HG03280 (cell line): ENCODE measurements at regions not wholly inside any gene's neighbourhood (a gene's known extent, or its start where the extent isn't known, plus 50 kb on each side); places are given as distances from the start of the nearest gene placed in this dataset.

Experiments
- ATAC-seq: cut with Tn5 transposase; IDR thresholded peaks from one replicate; pipeline ENCODE4 v1.9.1; 2021; ENCODE audit warnings: mild to moderate bottlenecking, moderate library complexity; ENCODE audit not compliant: unreplicated experiment

DNA sequence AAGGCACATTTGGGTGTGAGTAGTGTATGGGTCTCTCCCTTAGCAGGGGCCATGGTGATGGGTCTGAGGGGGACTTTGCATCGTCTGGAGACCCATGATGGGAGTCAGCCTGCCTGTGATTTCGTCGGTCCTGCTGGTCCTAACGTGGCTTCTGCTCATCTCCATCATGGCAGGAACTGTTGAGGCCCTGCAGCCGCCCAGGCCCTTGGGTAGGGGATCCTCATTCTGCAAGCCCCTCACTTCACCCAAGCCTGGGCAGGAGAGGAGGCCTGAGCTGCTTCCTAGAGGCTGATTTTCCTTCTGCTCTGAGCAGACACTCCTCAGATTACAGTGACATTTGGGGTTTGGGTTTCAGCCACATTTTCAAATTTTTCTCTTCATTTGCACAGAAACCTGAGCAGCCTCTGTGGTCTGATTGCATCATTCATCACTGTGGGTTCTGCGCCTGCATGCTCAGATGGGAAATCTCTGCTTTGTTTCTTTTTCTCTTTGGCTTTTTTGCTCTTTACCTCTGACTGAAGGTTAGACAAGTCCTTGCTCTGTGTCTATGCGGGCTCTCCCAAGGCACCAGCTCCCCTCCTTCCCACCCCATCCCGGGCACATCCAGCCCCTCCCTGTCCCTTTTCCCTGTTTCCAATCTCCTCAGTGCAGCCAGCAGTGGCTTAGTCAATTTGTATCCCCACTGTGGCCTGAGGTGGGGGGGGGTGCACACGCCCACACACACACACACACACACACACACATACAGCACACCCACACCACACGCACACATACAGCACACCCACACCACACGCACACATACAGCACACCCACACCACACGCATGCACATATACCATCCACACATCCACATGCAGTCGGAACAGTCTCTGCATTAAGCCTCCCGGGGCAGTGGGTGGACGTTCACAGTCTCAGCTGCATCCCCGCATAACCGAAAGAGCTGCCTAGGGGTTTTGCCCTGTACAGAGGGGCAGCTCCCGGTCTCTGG lies 305.4 kb upstream of the HS6ST1 start:
- peak; percentile 80 for ATAC-seq

DNA sequence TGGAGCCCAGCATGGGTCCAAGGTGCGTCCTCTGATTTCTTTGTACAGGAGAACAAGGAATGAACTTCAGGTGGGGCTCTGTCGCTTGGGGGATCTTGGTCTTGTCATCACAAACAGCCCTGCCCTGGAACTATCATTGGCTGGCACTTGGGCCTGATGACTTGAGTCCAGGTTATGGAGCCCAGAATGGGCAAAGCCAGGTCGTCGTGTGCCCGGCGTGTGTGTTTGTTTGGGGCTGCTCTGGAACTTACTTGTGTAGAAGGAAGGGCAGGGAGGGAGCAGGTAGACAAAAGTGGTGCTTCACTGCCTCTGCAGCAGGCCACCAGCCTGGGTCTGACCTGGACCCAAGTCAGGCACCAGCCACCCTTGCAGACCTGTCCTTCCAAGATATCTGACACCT lies 306.3 kb upstream of the HS6ST1 start:
- ATAC-seq = no peak

DNA sequence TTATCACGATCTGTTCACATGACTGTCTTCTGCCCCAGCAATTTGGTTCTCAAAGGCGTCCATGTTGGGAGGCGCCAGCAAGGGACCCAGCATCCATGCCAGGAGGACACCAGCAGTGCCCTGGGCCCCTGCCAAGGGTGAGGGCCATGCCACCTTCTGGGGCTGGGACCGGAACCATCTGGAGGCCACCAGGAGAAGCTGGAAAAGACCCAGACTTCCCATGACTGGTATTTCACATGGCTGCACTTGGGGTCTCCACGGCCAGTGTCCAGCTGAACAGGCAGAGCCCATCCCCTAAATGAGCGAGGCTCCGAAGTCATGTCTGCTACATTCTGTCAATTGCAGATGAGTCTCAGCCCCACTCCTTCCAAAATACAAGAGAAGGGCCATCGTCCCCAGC lies 306.8 kb upstream of the HS6ST1 start:
- ATAC-seq = no peak

DNA sequence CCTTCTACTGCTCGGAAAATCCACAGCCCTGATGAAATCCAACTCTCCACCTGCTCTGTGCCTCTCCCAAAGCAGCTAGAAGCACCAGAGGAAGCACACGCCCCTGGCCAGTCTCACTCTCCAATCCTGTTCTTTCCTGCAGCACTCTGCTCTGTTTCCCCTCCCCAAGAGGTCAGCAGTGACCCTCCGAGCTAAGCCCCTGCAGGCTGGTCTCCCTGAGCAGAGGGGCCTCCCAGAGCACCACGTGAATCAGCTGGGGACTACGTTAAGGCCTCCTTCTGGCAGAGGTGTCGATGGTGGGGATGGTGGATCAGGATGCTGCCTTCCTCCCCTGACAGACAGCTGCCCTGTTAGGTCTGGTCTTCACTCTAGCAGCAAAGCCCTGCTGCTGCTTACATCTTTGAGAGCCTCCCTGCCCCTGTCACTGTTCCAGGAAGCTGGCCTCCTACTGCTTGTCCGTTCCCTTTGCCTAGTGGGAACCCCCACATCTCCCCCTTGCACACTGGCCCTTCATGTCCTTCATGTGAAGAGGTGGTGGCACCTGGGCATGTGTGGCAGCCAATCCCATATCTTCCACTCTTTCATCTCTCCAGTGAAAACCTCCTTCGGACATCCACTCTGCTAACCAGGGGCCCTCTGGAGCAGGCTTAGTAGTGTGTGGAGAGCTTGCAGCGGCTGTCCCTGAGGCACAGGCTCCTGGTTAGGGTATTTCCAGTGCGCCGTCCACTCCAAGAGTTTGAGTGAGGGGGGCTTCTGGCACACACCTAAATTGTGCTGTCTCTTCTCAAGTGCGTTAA lies 307.5 kb upstream of the HS6ST1 start:
- ATAC-seq = no peak

DNA sequence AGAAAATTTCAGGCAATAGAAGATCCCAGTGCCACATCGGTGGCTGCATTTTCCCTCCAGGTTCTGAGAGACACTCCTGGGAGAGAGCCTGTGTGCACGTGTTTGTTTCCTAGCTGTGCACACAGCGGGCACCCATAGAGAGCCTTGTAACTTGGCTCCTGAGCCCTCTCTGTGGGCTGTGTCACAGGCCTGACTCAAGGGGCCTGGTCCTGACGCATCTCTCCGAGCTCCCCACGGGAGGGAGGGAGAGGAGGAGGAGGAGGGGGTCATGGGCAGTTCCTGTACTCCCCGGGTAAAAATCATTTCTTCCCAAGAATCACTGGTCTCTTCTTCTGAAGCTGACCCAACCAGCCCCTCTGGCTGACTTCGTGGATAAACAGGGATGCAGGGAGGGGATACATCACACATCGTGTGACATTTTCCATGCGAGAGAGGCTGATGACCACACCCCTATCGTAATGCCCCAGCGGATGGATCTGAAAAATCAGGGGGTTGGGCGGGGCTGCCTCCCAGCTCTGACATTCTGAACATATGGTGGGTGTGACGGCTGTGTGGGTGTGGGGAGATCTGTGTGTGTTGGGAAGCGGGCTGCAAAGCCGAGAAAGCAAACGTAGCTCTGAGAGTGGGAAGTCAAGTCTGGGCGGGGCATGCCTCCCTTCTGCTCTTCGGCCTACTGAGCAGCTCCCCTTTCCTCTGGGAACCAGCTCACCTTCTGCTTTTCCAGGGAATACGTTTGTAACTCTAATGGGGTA lies 308.3 kb upstream of the HS6ST1 start:
- no peak for ATAC-seq

DNA sequence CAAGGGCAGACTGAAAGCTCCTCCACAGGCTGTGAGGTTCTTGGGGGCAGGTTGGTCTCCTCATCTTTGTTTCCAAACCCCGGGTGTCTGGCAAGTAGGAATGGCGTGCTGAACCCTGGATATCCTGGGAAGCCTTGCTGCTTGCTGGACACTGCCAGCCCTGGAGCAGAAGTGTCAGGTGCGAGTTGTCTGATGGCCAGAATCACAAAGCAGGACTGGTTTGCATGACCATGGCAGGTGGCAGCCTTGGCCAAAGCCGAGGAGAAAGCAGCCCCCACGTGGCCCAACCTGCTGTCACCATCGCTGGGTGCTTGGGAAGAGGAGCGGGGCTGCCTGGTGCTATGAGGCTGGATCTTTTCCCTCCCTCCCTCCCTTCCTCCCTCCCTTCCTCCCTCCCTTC lies 309.5 kb upstream of the HS6ST1 start:
- ATAC-seq = no peak

DNA sequence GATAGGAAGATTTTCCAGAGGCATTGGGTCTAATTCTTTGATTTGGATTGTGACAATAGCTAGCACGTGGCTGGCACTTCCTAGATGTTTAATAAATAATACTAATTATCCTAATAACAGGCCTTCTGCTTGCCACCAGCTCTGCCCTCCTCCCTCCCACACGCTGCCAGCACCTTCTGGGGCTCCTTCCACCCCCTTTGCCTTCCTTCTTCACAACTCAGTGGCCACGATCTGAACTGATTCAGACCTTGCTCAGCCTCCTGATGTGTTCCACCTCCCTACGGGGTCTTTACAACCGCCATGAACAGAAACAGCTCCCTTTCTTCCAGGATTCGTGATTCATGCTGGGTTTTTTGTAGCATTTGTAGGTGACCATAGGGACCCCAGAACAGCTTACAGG lies 310.3 kb upstream of the HS6ST1 start:
- ATAC-seq = no peak

DNA sequence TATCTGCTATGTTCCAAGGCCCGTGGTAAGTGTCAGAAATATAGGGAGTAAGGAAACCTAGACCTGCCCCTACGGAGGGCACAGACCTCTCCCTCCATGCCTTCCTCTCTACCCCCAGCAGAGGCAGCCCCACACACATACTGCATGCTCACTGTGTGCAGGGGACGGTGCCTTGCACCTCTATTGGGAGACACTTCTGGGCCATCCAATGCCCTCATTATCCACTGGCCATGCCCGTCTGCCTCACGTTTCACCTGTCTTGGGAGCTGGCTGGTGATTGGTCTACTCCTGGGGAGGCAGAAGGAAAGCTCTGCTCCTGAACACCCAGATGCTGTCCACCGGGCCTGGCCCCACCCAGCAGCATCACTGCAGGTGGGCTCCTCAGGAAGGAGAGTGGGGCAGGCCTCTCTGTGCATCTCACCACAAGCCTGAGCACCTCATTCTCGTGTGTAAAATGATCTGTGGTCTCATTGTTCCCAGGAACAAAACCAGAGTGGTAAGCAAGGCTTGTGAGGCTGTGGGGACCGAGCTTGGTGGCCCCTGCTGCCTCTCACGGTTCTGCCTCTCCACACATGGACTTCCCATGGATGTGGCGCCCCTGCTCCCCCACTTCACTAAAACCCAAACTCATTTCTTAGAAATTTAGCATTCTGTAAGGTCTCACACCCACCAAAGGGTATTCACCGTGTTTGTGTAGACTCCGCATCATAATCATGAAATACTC lies 312.5 kb upstream of the HS6ST1 start:
- no peak for ATAC-seq

DNA sequence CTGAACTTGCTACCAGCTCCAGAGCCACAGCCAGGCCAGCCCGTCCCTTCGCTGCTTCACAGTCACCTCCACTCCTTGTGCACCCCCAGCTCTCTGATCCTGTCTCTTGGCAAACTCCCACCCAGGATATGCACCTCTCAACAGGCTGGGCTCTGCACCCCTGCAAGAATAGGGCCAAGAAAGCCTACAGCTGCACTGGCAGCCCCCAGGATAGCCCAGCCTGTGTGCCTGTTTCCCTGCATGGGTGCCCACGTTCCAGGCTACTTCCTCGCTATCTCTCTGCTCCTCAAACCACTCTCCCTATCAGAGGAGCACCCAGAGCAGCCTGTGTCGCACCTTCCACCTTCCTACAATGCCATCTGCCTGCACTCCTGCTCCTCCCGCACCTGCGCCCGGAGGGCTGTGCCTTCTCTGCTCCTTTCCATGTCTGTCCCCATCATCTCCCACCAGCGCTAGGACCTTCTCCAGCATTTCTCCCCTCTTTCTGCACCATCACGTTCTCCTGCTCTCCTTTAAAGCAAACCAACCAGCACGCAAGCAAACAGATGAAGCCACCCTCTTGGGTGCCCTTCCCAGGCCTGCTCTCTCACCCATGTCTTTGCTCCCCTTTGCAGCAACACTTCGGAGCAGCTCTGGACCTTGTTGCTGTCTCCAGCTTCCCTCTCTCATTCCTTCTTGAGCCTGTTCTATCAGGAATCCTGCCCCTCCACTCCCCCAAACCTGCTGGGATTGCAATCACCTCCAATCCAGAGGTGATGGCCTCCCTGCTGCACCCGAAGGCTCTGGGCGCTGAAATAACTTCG lies 313.2 kb upstream of the HS6ST1 start:
- ATAC-seq = no peak

DNA sequence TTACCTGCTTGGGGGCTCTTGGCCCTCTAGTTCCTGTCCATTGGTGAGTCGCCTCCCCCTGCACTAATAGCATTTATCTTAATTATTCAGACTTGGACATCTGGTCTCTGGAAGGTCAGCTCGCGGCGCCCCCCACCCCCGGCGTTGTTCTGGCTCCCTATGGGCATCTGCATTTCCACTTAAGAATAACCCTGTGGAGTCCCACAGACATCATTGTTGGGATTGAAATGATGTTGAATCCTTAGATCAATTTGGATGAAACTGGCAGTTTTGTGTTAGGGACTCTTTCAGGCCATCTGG lies 313.8 kb upstream of the HS6ST1 start:
- ATAC-seq = no peak

DNA sequence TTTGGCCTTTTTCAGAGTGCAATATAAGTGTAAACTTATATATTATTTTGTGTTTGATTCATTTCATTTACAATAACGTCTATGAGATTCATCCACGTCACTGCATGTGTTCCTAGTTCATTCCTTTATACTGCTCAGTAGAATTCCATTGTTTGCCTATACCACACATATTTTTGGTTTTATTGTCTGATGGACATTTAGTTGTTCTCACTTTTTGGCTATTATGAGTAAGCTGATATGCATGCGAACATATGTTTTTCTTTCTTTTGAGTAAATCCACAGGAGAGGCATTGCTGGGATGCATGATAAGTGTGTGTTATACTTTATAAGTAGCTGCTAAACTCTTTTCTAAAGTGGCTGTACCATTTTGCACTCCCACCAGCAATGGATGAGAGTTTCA lies 314.8 kb upstream of the HS6ST1 start:
- no peak for ATAC-seq

DNA sequence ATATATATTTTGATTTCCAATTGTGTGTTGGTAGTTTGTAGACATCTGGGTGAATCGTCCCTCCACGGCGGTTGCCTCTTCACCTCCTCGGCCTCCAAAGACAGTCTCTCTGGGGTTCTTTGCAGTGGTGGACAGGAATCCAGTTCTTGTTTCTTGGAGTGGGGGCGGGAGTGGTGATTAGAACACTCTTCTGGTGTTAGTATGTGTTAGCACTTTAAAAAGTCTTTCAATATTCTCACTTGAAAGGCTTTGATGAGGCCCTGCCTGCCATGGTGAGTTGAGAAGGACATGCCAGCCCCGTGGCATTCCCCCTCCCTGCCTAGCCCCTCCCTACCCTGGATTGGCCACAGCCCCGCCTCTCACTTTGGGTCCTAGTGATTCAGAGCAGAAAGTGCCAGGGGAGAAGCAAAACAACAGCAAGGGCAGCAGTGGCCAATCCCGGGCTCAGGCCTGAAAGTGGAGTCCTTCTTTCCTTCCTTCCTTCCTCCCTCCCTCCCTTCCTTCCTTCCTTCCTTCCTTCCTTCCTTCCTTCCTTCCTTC lies 316.8 kb upstream of the HS6ST1 start:
- ATAC-seq = no peak

DNA sequence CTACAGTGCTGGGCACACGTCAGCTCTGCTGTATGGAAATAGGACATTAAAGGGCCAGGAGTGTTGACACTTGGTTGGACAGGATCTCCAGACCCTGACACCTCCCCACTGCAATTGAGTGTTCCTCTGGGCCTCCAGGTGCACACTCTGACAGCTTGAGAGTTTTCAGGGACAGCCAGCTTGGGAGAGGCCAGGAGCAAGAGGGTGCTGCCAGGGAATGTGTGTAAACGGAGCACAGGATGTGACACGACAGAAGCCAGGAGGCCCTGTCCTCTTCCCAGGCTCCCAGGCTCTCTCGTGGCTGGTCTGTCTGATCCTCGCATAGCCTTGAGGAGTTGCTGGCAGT lies 318.1 kb upstream of the HS6ST1 start:
- no peak for ATAC-seq

DNA sequence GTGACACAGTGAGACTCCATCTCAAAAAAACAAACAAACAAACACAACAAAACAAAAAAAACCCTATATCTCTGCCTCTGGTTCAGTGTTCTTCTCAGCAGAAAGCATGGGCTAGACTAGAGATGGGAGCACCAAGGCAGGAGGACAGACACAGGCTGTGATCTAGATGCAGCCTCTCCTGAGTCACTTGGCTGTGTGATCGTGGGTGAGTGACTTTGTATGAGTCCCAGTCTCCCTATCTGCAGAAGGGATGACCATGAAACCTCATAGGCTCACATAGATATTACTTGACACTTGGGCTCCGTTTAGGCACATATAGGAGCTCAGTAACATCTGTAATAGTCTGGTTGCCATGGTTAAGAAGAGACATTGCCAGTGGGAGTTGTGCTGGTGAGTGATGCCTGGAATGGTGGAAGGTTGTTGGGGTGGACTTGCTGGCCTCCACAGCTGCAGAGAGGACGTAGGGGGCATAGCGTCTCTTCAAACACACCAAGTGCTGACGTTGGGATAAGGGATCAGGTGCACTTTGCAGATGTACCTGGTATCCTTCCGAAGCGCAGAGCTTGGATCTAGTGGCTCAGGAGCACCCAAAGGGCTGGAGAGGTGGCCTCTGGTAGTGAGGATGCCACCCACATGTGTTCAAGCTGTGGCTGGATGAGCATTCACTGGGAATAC lies 318.9 kb upstream of the HS6ST1 start:
- no peak for ATAC-seq

DNA sequence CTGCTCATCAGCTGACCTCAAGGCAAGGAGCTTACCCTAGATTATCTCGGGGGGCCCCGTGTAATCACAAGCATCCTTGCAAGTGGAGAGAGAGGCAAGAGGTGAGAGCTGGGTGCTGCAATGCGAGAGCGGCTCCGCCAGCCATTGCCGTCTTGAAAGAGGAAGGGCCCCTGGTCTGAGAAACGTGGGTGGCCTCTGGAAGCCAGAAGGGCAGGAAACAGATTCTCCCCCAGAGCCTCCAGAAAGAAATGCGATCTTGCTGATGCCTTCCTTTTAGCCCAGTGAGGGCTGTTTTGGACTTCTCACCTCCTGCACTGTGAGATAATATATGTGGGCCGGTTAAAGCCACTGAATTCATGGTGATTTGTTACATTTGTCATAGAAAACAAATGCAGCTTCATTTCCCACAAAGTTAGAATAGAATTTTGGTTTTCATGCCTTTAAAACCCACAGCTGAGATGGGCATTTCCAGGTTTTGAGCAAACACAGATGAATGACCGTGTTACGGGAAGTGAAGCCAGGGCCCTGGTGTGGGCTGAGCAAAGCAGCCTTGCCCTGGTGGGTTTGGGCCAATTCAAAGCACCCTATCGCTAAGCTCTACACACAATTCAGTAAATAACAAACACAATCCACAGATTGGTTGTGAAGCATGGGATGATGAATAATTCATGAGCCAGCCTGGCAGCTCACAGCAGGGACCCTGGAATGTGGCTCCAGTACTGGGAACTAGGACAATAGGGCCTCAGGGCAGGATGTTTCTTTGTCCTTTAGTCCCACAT lies 319.9 kb upstream of the HS6ST1 start:
- ATAC-seq = no peak

DNA sequence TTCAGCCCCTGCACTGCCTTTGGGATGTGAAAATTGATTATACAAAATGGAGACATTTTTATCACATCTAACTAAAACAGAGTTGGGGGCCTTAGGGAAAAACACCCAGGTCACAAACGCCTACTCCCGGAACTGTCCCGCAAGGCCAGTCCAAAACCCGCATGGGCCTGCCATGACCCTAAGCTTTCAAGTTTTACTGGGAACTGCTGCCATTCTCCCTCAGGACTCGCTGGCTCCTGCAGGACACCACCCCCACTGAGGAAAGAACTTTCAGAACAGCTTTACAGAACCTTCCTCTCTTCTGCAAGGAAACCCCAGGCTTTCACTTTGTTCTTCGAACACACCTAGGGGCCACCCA lies 320.4 kb upstream of the HS6ST1 start:
- no peak for ATAC-seq

DNA sequence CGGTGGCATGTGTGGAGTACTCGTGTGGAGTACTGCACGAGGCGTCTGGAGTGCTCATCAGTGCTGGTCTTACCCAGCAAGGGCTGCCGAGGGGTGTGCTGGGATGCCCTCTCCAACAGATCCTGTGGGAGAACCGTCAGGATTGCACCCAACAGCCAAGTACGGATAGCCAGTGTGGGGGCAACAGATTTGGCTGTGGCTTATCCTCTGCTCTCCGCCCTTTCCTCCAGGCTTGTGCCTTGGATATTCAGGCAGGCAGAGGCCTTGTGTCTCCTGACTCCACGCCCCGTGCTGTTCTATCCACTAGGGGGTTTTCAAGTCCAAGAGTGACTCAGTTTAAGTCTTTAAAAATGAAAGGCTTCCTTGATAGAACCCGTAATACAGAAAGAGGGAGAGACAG lies 321.0 kb upstream of the HS6ST1 start:
- ATAC-seq = no peak

DNA sequence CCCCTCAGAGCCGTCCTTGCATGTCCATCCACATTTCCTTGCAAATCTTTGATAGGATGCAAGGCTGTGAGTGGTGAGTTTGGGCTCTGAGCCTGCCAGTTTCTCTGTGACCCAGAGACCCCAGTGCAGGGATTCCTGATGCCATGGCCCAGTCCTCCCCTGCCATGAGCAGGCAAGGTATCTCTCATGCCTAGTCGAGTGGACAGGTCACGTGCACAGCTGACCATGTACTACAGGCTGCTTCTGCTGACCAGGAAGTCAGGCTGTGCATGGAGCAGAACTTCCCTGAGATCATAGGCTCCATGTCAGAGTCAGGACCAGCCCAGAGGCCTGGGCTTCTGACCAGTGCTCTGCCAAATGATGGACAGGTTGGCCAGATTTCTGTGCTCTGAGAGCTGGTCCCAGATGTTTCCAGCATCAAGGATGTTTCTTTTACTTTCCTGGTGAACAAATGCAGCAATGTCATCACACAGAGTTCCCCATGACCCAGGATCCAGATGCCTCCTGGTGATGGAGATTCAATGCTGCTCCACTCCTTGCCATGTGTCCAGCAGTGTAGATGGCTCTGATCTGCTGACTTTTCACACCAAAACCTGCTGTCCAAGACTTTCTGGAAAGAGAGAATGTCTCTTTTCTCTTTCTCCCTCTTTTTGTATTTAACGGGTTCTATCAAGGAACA lies 321.6 kb upstream of the HS6ST1 start:
- no peak for ATAC-seq
